Fibroblast of lung (primary cell): ENCODE measurements at regions not wholly inside any gene's neighbourhood (a gene's known extent, or its start where the extent isn't known, plus 50 kb on each side); places are given as distances from the start of the nearest gene placed in this dataset.

Experiments used
- CTCF ChIP-seq, 2 donors: IDR thresholded peaks in 1 of 2; conservative IDR thresholded peaks in 1 of 2; 1 replicate in 1 of 2; 2 replicates in 1 of 2; pipeline ENCODE4 v1.5.1; 2011 to 2012; ENCODE audit warnings: low read length in 2 of 2, control low read depth in 1 of 2, inconsistent platforms in 1 of 2, low read depth in 1 of 2, mild to moderate bottlenecking in 1 of 2
- EZH2 ChIP-seq: IDR thresholded peaks from 2 replicates; pipeline ENCODE4 v1.5.1; 2012; ENCODE audit warnings: low read length, control low read depth, mild to moderate bottlenecking; ENCODE audit errors: missing control alignments

GRCh38 chr7:41039386-41039953, 663.4 kb downstream of the INHBA start:
- TF ChIP-seq EZH2 (no peak), CTCF (conservative IDR thresholded peaks at IDR 0.05 in 1 of 2, IDR thresholded peaks at IDR 0.05 in 1 of 2; ENCODE audit: low read depth in 1 of 2, low read length in 2 of 2) (no peak)
